ENCODE measurements at regions not wholly inside any gene's neighbourhood (a gene's known extent, or its start where the extent isn't known, plus 50 kb on each side); places are given as distances from the start of the nearest gene placed in this dataset.

GRCh38 chr2:217443601-217444000, 559.2 kb downstream of the TNS1 start:
- H3K27ac ChIP-seq: no peak overlapping the region
- no peak for TF ChIP-seq CTCF (conservative IDR thresholded peaks at IDR 0.05)

- no peak for TF ChIP-seq CTCF (conservative IDR thresholded peaks at IDR 0.05)
Observed at GRCh38 chr2:217440000-217440399, 562.8 kb downstream of the TNS1 start.

GRCh38 chr2:217438821-217439220, 564.0 kb downstream of the TNS1 start:
- TF ChIP-seq CTCF (conservative IDR thresholded peaks at IDR 0.05): no peak
- no peak overlapping the region for H3K27ac ChIP-seq

More at GRCh38 chr2:217440000-217440399, 562.8 kb downstream of the TNS1 start:
- H3K27ac ChIP-seq: no peak overlapping the region

GRCh38 chr2:217438136-217438535, 564.7 kb downstream of the TNS1 start:
- no peak overlapping the region for H3K27ac ChIP-seq
- no peak for TF ChIP-seq CTCF (conservative IDR thresholded peaks at IDR 0.05)

- TF ChIP-seq CTCF (conservative IDR thresholded peaks at IDR 0.05): no peak
Observed at GRCh38 chr2:217437290-217437870, 565.4 kb downstream of the TNS1 start.

GRCh38 chr2:217436386-217436785, 566.4 kb downstream of the TNS1 start:
- H3K27ac ChIP-seq: no peak overlapping the region
- no peak for TF ChIP-seq CTCF (conservative IDR thresholded peaks at IDR 0.05)

More at GRCh38 chr2:217437290-217437870, 565.4 kb downstream of the TNS1 start:
- no peak overlapping the region for H3K27ac ChIP-seq

GRCh38 chr2:217434180-217434975, 568.4 kb downstream of the TNS1 start:
- TF ChIP-seq CTCF (conservative IDR thresholded peaks at IDR 0.05): no peak

More at GRCh38 chr2:217434180-217434975, 568.4 kb downstream of the TNS1 start:
- H3K27ac ChIP-seq: peak overlapping the region; percentile 40; the same call in 1 of the 2 replicates
